ENCODE measurements at regions not wholly inside any gene's neighbourhood (a gene's known extent, or its start where the extent isn't known, plus 50 kb on each side); places are given as distances from the start of the nearest gene placed in this dataset.

GRCh38 chr17:77454242-77455095 is 313.7 kb downstream of the SEC14L1 start:
- intact Hi-C loops (cut with DNase I): no loop called here
- DNase-seq (ENCODE audit: low spot score): no peak

DNA sequence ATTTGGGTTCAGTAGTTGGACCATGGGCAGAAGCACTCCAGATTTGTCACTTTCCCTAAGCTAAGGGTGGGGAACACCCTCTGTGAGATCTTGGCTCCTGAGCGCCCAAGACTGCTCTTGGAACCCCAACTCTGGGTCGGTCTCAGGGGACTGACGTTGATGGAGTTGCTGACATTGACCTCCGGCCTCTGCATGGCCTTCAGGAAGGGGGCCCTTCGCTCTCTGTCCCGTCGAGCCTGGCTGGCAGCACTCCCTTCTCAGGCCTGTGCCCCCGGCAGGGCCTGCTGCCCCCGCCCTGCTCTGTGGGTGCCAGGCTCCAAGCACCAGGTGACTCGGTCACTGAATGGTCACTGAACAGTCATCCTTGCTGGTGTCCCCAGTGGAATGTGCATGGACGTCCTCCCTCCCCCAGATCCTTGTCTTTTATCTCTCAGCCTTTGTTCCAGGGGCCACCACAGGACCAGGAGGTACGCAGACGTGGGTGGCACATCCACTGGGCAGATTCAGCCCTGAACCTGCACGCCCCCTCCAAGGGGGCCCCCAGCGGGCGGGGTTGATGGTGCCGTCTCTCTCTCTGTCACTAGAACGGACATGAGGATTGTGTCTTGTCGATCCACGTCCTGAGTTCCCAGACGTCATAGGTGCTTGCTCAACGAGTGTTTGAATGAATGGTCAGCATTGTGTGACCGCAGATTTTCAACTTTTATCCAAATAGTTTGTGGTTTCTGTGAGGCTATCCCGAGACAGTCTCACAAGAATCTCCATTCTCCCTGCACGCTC is 314.5 kb downstream of the SEC14L1 start:
- intact Hi-C loops (cut with DNase I): no loop called here
- DNase-seq (ENCODE audit: low spot score): no peak

DNA sequence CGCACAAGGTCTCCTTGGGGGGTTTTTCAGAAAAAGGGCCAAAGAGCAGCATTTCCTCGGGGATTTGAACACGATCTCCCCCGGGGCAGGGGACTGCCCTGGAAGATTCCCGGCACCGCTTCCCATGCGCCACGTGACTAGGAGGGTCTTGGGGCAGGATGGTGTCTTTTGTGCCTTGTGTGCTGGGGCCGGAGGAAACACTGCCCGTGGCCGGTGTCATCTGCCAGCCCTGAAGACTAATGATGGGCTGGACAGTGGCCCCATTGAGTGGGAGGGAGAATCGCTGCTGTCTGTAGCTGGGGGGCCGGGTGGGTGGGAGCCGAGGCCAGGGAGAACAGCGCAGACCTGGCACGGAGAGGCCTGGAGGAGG is 315.1 kb downstream of the SEC14L1 start:
- intact Hi-C loops (cut with DNase I): no loop called here
- no peak for DNase-seq (ENCODE audit: low spot score)

DNA sequence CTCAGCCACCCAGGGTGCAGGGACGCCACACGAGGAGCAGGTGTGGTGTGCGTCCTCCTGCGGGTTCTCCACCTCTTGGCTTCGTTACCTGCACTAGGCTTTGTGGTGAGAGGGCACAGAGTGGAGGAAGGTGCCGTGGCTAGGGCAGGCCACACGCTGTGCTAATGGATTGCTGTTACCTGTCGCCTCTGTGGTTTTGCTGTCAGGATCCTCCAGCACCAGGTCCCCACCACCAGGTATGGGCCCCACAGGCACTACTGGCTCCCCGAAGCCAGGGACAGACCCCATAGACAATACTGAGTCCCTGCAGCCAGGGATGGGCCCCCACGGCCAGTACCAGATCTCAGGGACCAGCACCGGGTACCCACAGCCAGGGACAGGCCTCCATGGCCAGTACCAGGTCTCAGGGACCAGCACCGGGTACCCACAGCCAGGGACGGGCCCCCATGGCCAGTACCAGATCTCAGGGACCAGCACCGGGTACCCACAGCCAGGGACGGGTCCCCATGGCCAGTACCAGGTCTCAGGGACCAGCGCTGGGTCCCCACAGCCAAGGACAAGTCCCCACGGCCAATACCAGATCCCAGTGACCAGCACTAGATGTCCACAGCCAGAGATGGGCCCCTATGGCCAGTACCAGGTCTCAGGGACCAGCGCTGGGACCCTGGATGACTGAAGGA is 315.6 kb downstream of the SEC14L1 start:
- intact Hi-C loops (cut with DNase I): no loop called here
- DNase-seq (ENCODE audit: low spot score): no peak

- DNase-seq (ENCODE audit: low spot score): no peak
- intact Hi-C loops (cut with DNase I): no loop called here
Observed at GRCh38 chr17:77456951-77457548, 316.3 kb downstream of the SEC14L1 start.

DNA sequence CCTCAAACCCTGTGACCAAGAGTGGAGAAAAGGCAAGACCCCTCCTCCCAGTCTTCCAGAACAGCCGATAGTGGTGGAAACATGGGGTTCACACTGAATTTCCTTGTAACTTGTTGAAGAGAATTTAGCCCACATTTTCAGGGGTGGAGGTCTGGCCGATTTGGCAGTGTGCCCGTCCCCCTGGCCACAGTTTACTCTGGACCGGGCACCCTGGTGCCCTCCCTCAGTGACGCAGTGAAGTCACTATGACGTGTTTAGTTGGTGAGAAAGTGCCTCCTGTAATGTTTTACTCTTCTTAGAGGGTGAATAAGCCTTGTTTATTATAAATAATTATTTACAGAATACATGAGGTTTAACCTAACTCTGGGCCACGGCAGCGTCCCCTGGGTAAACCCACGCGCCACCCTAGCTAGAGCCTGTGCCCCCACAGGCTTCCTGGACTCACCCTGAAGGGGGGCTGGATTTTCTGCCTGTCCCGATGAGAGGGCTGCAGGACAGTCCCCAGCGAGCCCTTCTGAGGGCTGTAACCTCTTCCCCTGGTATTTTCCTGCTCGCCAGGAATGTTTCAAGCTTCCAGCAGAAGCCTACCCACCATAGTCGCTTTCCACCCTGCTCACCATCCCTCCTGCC is 316.9 kb downstream of the SEC14L1 start:
- DNase-seq (ENCODE audit: low spot score): no peak
- intact Hi-C loops (cut with DNase I): no loop called here

GRCh38 chr17:77458202-77459017 is 317.6 kb downstream of the SEC14L1 start:
- intact Hi-C loops (cut with DNase I): no loop called here
- no peak for DNase-seq (ENCODE audit: low spot score)

- DNase-seq (ENCODE audit: low spot score): no peak
- intact Hi-C loops (cut with DNase I): no loop called here
Observed at GRCh38 chr17:77459018-77459755, 318.4 kb downstream of the SEC14L1 start.

DNA sequence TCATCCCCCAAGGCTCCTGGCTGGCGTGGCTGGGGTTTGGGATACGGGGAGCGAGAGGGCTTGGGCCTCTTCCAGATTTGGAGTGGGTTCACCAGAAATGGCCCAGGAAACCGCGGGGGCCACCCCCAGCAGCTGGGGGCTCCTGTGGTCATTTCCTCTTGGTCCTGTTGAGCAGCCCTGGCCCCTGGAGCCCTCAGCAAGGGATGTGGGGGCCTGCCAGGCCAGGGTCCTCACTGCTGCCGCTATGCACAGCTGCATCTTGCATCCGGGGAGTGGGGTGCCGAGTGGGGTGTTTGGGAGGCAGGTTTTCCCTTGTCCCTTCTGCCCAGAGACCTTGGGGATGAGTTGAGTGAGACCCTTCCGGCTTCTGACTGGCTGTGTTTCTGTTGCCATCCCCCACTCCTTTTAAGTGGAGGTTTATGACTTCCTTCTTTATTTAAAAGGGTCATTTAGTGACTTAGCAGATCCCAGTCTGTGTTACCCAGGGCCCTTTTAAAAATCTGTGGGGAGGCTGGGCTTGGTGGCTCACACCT is 319.8 kb downstream of the SEC14L1 start:
- intact Hi-C loops (cut with DNase I): no loop called here
- DNase-seq (ENCODE audit: low spot score): no peak

- no peak for DNase-seq (ENCODE audit: low spot score)
- intact Hi-C loops (cut with DNase I): no loop called here
Observed at GRCh38 chr17:77461277-77462057, 320.7 kb downstream of the SEC14L1 start.

DNA sequence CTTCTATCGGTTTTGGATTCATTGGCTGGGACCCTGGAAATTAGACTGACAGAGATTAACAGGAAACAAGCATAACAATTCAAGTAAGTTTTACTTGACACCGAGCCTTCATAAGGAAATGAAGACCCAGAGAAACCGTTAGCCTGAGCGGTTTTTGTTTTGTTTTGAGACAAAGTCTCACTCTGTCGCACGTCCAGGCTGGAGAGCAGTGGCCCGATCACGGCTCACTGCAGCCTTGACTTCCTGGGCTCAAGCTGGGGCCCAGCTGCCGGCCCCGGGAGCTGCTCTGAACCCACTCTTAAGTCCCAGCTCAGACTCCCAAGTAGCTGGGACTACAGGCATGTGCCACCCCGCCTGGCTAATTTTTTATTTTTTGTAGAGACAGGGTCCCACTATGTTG is 321.3 kb downstream of the SEC14L1 start:
- DNase-seq (ENCODE audit: low spot score): no peak

DNA sequence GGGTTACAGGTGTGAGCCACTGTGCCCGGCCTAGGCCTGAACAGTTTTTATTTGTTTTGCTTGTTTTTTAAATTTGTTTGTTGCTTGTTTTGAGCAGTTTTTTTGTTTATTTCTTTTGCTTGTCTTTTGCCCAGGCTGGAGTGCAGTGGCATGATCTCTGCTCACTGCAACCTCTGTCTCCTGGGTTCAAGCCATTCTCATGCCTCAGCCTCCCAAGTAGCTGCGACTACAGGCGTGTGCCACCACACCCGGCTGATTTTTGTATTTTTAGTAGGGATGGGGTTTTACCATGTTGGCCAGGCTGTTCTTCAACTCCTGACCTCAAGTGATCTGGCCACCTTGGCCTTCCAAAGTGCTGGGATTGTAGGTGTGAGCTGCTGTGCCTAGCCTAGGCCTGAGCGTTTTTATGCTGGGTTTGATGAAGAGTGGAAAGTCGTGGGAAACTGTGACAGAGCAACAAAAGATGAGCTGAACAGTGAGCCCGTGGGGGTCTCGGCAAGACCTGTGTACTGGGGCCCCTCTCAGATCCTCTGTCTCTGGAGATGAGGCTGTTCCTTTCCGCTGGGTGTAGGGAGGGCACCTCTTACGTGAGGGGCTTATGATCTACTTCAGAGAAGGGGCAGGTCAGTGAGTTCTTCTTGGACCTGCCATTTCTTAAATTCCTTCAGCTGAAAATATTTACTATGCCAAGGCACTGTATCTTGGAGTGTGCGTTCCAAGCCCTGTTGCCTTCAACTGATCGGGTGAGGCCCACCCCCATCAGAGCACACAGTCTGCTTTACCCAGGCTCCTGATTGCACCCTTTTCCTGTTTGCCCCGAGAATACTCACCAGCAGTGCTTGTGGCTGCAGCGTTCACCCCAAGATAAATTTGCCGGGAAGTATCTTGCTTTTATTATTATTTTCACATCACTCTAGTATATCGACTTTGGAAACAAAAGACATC is 322.1 kb downstream of the SEC14L1 start:
- DNase-seq (ENCODE audit: low spot score): no peak
- intact Hi-C loops (cut with DNase I): no loop called here

More for the DNA sequence above, 321.3 kb downstream of the SEC14L1 start:
- intact Hi-C loops (cut with DNase I): no loop called here

GRCh38 chr17:77464988-77465357 is 324.2 kb downstream of the SEC14L1 start:
- intact Hi-C loops (cut with DNase I): no loop called here
- DNase-seq (ENCODE audit: low spot score): no peak

DNA sequence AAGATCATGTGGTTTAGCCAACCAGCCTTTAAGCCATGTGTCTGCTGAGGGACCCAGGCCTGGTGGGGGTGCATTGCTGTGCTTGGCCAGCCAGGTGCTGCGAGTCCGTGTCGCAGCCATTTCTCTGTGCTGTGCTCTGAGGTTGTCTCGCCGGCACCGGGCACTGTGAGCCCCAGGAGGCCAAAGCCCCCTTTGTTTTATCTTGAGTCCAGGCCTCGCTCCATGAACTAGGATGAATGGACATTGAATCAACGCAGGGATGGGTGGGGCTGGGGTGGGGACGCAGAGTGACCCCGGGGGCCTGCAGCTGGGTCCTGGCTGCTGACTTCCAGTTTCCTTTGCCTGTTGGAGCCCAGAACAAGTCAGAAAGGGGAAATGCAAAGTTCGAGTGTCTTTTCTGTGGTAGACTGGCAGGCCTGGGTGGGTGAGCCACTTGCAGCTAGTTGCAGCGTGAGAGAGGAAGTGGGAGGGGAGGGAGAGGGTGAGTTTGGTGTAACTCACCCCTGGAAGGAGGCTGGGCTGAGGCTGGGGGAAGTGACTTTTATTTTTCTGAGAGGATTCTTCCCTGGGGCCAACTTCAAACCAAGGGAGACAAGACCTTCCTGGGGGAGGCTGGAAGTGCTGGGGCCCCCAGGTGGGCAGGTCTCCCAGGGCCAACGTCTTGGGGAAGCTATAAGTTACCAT is 324.7 kb downstream of the SEC14L1 start:
- intact Hi-C loops (cut with DNase I): no loop called here
- DNase-seq (ENCODE audit: low spot score): no peak

- no peak for DNase-seq (ENCODE audit: low spot score)
- intact Hi-C loops (cut with DNase I): no loop called here
Observed at GRCh38 chr17:77466140-77466539, 325.4 kb downstream of the SEC14L1 start.
